22Rv1 (cell line): ENCODE measurements at regions not wholly inside any gene's neighbourhood (a gene's known extent, or its start where the extent isn't known, plus 50 kb on each side); places are given as distances from the start of the nearest gene placed in this dataset.

Experiments
- H3K27ac ChIP-seq: fragments of 450-650 bp; 2 replicates; pipeline ENCODE4 v1.5.1; 2017
- ZFX ChIP-seq: fragments of 450-650 bp; IDR thresholded peaks from 2 replicates; pipeline ENCODE4 v1.6.1; 2017; ENCODE audit warnings: antibody characterized with exemption, borderline replicate concordance
- TF ChIP-seq, protein P1 (sequence below): fragments of 450-650 bp; IDR thresholded peaks from 2 replicates; pipeline ENCODE4 v1.5.1; 2017; ENCODE audit warnings: mild to moderate bottlenecking

- TF ChIP-seq ZFX = no peak
- TF ChIP-seq, protein P1, sequence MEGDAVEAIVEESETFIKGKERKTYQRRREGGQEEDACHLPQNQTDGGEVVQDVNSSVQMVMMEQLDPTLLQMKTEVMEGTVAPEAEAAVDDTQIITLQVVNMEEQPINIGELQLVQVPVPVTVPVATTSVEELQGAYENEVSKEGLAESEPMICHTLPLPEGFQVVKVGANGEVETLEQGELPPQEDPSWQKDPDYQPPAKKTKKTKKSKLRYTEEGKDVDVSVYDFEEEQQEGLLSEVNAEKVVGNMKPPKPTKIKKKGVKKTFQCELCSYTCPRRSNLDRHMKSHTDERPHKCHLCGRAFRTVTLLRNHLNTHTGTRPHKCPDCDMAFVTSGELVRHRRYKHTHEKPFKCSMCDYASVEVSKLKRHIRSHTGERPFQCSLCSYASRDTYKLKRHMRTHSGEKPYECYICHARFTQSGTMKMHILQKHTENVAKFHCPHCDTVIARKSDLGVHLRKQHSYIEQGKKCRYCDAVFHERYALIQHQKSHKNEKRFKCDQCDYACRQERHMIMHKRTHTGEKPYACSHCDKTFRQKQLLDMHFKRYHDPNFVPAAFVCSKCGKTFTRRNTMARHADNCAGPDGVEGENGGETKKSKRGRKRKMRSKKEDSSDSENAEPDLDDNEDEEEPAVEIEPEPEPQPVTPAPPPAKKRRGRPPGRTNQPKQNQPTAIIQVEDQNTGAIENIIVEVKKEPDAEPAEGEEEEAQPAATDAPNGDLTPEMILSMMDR = no peak
- H3K27ac ChIP-seq = no peak overlapping the region
Observed at GRCh38 chr17:62913991-62914570, 52.0 kb upstream of the TANC2 start.

- no peak overlapping the region for H3K27ac ChIP-seq
- TF ChIP-seq ZFX = no peak
- TF ChIP-seq, protein P1 = no peak
Observed at GRCh38 chr17:62912363-62912762, 53.7 kb upstream of the TANC2 start.

GRCh38 chr17:62911114-62911513 lies 54.9 kb upstream of the TANC2 start:
- no peak for TF ChIP-seq ZFX
- TF ChIP-seq, protein P1 = no peak
- no peak overlapping the region for H3K27ac ChIP-seq

- TF ChIP-seq, protein P1 = no peak
- no peak for TF ChIP-seq ZFX
- H3K27ac ChIP-seq = no peak overlapping the region
Observed at GRCh38 chr17:62910277-62910676, 55.8 kb upstream of the TANC2 start.

- no peak for TF ChIP-seq ZFX
- TF ChIP-seq, protein P1 = no peak
- H3K27ac ChIP-seq = no peak overlapping the region
Observed at GRCh38 chr17:62907961-62908360, 58.1 kb upstream of the TANC2 start.

DNA sequence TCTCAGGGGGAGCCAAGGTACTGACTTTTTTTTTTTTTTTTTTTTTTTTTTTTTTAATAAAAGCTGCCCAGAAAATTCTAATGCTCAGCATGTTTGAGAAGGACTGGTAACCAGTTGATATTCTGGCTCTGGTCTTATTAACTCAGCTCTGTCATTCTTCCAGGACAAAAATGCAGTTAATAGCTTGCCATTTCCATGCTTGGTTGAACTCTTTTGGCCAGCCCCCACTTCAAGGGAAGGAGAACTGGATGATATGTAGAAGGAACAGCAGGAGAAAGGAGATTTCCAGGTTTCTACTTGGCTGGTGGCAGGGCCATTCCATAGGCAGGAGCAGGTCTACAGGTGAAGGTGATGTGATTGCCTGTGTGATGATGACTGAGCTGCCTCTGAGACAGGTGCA lies 59.2 kb upstream of the TANC2 start:
- no peak for TF ChIP-seq ZFX
- TF ChIP-seq, protein P1 = no peak

DNA sequence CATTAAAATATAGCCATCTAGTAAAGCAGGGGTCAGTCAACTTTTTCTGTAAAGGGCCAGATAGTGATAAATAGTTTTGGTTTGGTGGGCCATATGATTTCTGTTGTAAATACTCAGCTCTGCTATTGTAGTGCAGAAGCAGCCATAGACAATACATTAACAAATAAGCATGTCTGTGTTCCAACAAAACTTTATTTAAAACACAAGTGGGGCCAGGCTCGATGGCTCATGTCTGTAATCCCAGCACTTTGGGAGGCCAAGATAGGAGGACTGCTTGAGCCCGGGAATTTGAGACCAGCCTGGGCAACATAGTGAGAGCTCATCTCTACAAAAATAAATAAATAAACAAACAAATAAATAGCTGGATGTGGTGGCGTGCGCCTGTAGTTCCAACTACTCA lies 60.8 kb upstream of the TANC2 start:
- TF ChIP-seq, protein P1 = no peak
- TF ChIP-seq ZFX = no peak
- H3K27ac ChIP-seq = no peak overlapping the region

More for the DNA sequence above, 59.2 kb upstream of the TANC2 start:
- no peak overlapping the region for H3K27ac ChIP-seq
